K562 (cell line): ENCODE measurements at regions not wholly inside any gene's neighbourhood (a gene's known extent, or its start where the extent isn't known, plus 50 kb on each side); places are given as distances from the start of the nearest gene placed in this dataset.

Experiments
- BCOR ChIP-seq: fragments of 450-650 bp; IDR thresholded peaks from 2 replicates; pipeline ENCODE4 v1.6.1; 2016
- NCOR1 ChIP-seq: fragments of 450-650 bp; IDR thresholded peaks from 2 replicates; pipeline ENCODE4 v1.6.1; 2016; ENCODE audit warnings: mild to moderate bottlenecking, moderate library complexity

GRCh38 chr9:26746357-26747072 lies 146.1 kb downstream of the CAAP1 start:
- TF ChIP-seq NCOR1 (no peak), BCOR (no peak)
